ENCODE measurements at regions not wholly inside any gene's neighbourhood (a gene's known extent, or its start where the extent isn't known, plus 50 kb on each side); places are given as distances from the start of the nearest gene placed in this dataset.

DNA sequence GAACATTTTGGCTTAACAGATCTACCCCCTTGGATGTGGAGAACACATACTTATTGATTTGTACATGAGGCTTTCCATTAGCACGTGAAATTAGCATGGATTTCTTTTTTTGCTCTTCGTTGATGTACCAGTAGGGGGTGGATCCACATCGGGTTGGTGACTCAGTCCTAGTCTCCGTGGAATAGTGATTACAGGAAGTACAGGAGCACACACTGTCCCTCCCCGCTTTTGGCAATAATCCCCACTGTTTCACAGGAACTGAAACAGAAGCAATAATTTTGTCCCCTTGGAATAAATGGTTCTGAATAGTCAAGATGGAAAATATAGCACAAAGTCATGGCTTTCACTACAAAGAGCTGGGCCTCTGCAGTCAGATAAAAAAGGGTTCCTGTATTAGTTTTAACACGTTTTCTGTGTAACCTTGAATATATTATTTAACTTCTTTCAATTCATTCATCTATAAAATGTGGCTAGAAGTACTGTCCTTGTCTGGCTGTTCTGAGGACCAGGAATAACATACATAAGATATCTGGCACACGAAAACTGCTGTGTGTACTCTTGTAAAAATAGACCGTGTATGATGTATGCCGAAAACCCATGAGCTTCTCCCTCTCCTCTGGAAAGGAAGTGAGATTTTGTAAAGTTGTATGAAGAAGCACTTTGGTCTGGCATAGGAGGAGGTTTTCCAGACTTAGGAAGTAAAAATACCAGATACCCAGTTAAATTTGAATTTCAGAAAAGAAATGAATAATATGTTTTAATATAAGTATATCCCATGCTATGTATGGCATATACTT lies 229.2 kb downstream of the GALR1 start:
- DNase-seq (ENCODE audit: low read depth), result peak; percentile 76

DNA sequence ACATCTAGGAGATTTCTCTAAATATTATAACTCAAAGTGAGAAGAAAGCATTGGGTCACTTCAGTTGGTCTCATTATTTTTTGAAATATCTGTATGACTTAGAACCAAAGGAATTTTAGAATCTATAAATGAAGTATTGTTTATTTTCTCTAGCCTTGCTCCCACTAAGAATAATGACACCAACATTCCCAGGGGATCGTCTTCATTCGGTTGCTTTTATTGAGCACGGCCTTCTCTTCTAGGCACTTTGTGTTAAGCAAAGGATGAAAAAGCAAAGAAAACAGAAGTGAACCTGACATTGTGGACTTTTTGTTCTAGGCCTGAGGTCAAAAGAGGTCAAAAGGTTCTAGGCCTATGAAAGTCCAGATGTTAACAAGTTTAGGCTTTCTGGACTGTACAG lies 231.9 kb downstream of the GALR1 start:
- no peak for DNase-seq (ENCODE audit: low read depth)
- TF ChIP-seq, protein P1, sequence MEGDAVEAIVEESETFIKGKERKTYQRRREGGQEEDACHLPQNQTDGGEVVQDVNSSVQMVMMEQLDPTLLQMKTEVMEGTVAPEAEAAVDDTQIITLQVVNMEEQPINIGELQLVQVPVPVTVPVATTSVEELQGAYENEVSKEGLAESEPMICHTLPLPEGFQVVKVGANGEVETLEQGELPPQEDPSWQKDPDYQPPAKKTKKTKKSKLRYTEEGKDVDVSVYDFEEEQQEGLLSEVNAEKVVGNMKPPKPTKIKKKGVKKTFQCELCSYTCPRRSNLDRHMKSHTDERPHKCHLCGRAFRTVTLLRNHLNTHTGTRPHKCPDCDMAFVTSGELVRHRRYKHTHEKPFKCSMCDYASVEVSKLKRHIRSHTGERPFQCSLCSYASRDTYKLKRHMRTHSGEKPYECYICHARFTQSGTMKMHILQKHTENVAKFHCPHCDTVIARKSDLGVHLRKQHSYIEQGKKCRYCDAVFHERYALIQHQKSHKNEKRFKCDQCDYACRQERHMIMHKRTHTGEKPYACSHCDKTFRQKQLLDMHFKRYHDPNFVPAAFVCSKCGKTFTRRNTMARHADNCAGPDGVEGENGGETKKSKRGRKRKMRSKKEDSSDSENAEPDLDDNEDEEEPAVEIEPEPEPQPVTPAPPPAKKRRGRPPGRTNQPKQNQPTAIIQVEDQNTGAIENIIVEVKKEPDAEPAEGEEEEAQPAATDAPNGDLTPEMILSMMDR (IDR thresholded peaks at IDR 0.05; ENCODE audit: low read depth, low read length), result no peak
- TF ChIP-seq POLR2A (IDR thresholded peaks at IDR 0.05; ENCODE audit: extremely low read depth, insufficient read length), result no peak
- TF ChIP-seq MYC (IDR thresholded peaks at IDR 0.05; ENCODE audit: low read depth, low read length), result no peak
- TF ChIP-seq, protein P2, sequence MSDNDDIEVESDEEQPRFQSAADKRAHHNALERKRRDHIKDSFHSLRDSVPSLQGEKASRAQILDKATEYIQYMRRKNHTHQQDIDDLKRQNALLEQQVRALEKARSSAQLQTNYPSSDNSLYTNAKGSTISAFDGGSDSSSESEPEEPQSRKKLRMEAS (IDR thresholded peaks at IDR 0.05; ENCODE audit: low read depth, low read length), result no peak
- no peak overlapping the region for H3K4me3 ChIP-seq (ENCODE audit: low read depth, low read length)

More for the DNA sequence above, 229.2 kb downstream of the GALR1 start:
- no peak overlapping the region for H3K4me3 ChIP-seq (ENCODE audit: low read depth, low read length)
- TF ChIP-seq, protein P1 (IDR thresholded peaks at IDR 0.05; ENCODE audit: low read depth, low read length), result peak; percentile 41
- no peak for TF ChIP-seq POLR2A (IDR thresholded peaks at IDR 0.05; ENCODE audit: extremely low read depth, insufficient read length)

GRCh38 chr18:77482190-77483085 lies 232.8 kb downstream of the GALR1 start:
- H3K4me3 ChIP-seq (ENCODE audit: low read depth, low read length), result no peak overlapping the region
- TF ChIP-seq MYC (IDR thresholded peaks at IDR 0.05; ENCODE audit: low read depth, low read length) (no peak), POLR2A (IDR thresholded peaks at IDR 0.05; ENCODE audit: extremely low read depth, insufficient read length) (no peak)
- TF ChIP-seq, protein P2 (IDR thresholded peaks at IDR 0.05; ENCODE audit: low read depth, low read length), result no peak
- TF ChIP-seq, protein P1 (IDR thresholded peaks at IDR 0.05; ENCODE audit: low read depth, low read length), result no peak
- no peak for DNase-seq (ENCODE audit: low read depth)

DNA sequence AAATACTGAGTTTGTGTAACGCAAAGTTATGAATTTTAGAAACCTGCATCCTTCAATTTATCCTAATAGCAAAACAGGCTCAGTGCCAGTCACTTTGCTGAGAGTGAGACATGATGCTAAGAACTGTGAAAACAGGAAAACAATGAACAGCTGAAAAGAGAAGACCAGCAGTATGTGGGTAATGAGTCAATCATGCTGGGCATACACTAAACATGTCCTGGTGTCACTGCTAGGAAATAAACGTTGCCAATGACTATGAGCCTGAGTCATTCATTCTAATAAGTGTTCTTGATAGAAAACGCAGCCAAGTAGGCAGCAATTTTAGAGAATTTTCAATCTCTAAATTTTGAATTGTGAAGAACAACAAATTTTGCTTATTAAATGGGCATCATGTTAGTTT lies 237.3 kb downstream of the GALR1 start:
- no peak overlapping the region for H3K4me3 ChIP-seq (ENCODE audit: low read depth, low read length)
- DNase-seq (ENCODE audit: low read depth), result no peak
- TF ChIP-seq POLR2A (IDR thresholded peaks at IDR 0.05; ENCODE audit: extremely low read depth, insufficient read length) (no peak), MYC (IDR thresholded peaks at IDR 0.05; ENCODE audit: low read depth, low read length) (no peak)
- TF ChIP-seq, protein P2 (IDR thresholded peaks at IDR 0.05; ENCODE audit: low read depth, low read length), result no peak
- TF ChIP-seq, protein P1 (IDR thresholded peaks at IDR 0.05; ENCODE audit: low read depth, low read length), result no peak

GRCh38 chr18:77487951-77488740 lies 238.5 kb downstream of the GALR1 start:
- TF ChIP-seq POLR2A (IDR thresholded peaks at IDR 0.05; ENCODE audit: extremely low read depth, insufficient read length), result no peak
- H3K4me3 ChIP-seq (ENCODE audit: low read depth, low read length), result no peak overlapping the region
- DNase-seq (ENCODE audit: low read depth), result no peak

DNA sequence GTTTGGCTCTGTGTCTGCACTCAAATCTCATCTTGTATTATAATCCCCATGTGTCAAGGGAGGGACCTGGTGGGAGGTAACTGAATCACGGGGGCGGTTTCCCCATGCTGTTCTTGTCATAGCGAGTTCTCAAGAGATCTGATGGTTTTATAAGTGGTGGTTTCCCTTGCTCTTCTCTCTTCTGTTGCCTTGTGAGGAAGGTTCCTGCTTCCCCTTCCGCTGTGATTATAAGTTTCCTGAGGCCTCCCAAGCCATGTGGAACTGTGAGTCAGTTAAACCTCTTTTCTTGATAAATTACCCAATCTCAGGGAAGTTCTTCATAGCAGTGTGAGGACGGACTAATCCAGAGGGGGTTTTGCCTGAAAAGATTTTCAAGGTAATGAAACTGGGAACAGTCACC lies 245.4 kb downstream of the GALR1 start:
- TF ChIP-seq POLR2A (IDR thresholded peaks at IDR 0.05; ENCODE audit: extremely low read depth, insufficient read length) (no peak), MYC (IDR thresholded peaks at IDR 0.05; ENCODE audit: low read depth, low read length) (no peak)
- TF ChIP-seq, protein P2 (IDR thresholded peaks at IDR 0.05; ENCODE audit: low read depth, low read length), result no peak
- TF ChIP-seq, protein P1 (IDR thresholded peaks at IDR 0.05; ENCODE audit: low read depth, low read length), result no peak
- DNase-seq (ENCODE audit: low read depth), result peak; percentile 42
- no peak overlapping the region for H3K4me3 ChIP-seq (ENCODE audit: low read depth, low read length)
